Cardiac muscle cell (in vitro differentiated cells and primary cell): ENCODE measurements at regions not wholly inside any gene's neighbourhood (a gene's known extent, or its start where the extent isn't known, plus 50 kb on each side); places are given as distances from the start of the nearest gene placed in this dataset.

Source experiments
- DNase-seq, 2 donors: peaks; one replicate each; pipeline versions ENCODE4 v3.0.0 to v3.0.0-alpha.2; 2010 to 2017; ENCODE audit warnings: low read depth in 1 of 2, low spot score in 1 of 2
- H3K27ac ChIP-seq: fragments of 200-600 bp; sonication (generic); 2 replicates; pipeline ENCODE4 v1.5.1; 2016
- H3K27me3 ChIP-seq: fragments of 200-600 bp; sonication (generic); 2 replicates; pipeline ENCODE4 v1.6.0; 2016; ENCODE audit warnings: control low read depth
- H3K36me3 ChIP-seq: fragments of 200-600 bp; sonication (generic); 2 replicates; pipeline ENCODE4 v1.5.1; 2016; ENCODE audit warnings: control low read depth
- H3K4me1 ChIP-seq: fragments of 200-600 bp; sonication (generic); 2 replicates; pipeline ENCODE4 v1.8.1; 2017; ENCODE audit warnings: low read depth, mild to moderate bottlenecking, mixed run types
- H3K4me3 ChIP-seq: fragments of 200-600 bp; sonication (generic); 2 replicates; pipeline ENCODE4 v1.5.1; 2016; ENCODE audit warnings: mild to moderate bottlenecking
- H3K9me3 ChIP-seq: fragments of 200-600 bp; sonication (generic); 2 replicates; pipeline ENCODE4 v1.5.1; 2017; ENCODE audit warnings: low read depth, mild to moderate bottlenecking, control low read depth
- CTCF ChIP-seq: IDR thresholded peaks from 2 replicates; pipeline ENCODE4 v1.5.1; 2012; ENCODE audit warnings: low read depth, mild to moderate bottlenecking, low read length

GRCh38 chr5:97365163-97365845 is 182.3 kb upstream of the RIOK2 start:
- Histone ChIP-seq H3K27ac (no peak overlapping the region), H3K4me1 (no peaks in the 10 kb centered on the region)

GRCh38 chr5:97365918-97366317 is 182.9 kb upstream of the RIOK2 start:
- Histone ChIP-seq H3K27me3 (no peaks in the 10 kb centered on the region), H3K4me1 (no peaks in the 10 kb centered on the region), H3K36me3 (no peaks in the 10 kb centered on the region), H3K4me3 (no peak overlapping the region), H3K27ac (no peak overlapping the region), H3K9me3 (no peaks in the 10 kb centered on the region)
- DNase-seq: no peak
- no peak for TF ChIP-seq CTCF

More at GRCh38 chr5:97365163-97365845, 182.3 kb upstream of the RIOK2 start:
- no peak for DNase-seq
- H3K27me3 ChIP-seq: no peaks in the 10 kb centered on the region
- TF ChIP-seq CTCF: no peak
- H3K36me3 ChIP-seq: no peaks in the 10 kb centered on the region
- no peak overlapping the region for H3K4me3 ChIP-seq
- H3K9me3 ChIP-seq: no peaks in the 10 kb centered on the region

GRCh38 chr5:97375959-97376358 is 192.9 kb upstream of the RIOK2 start:
- DNase-seq: no peak
- no peaks in the 10 kb centered on the region for H3K4me1 ChIP-seq
- no peak for TF ChIP-seq CTCF
- no peaks in the 10 kb centered on the region for H3K36me3 ChIP-seq
- H3K4me3 ChIP-seq: no peak overlapping the region
- H3K9me3 ChIP-seq: no peaks in the 10 kb centered on the region
- no peaks in the 10 kb centered on the region for H3K27me3 ChIP-seq
- no peak overlapping the region for H3K27ac ChIP-seq

GRCh38 chr5:97377582-97377981 is 194.5 kb upstream of the RIOK2 start:
- Histone ChIP-seq H3K27ac (no peak overlapping the region), H3K4me1 (no peaks in the 10 kb centered on the region), H3K27me3 (no peaks in the 10 kb centered on the region), H3K4me3 (no peak overlapping the region), H3K9me3 (no peaks in the 10 kb centered on the region), H3K36me3 (no peaks in the 10 kb centered on the region)
- no peak for TF ChIP-seq CTCF
- DNase-seq: no peak

GRCh38 chr5:97383996-97384395 is 200.9 kb upstream of the RIOK2 start:
- no peaks in the 10 kb centered on the region for H3K4me1 ChIP-seq
- no peak for TF ChIP-seq CTCF
- no peak overlapping the region for H3K27ac ChIP-seq
- H3K9me3 ChIP-seq: no peaks in the 10 kb centered on the region
- H3K36me3 ChIP-seq: no peaks in the 10 kb centered on the region
- H3K4me3 ChIP-seq: no peak overlapping the region
- H3K27me3 ChIP-seq: no peaks in the 10 kb centered on the region
- peak in 1 of 2 donors; percentile 2 for DNase-seq
